Activated CD4-positive, alpha-beta memory T cell treated with anti-CD3 and anti-CD28 coated beads for 36 hours (primary cell): ENCODE measurements at regions not wholly inside any gene's neighbourhood (a gene's known extent, or its start where the extent isn't known, plus 50 kb on each side); places are given as distances from the start of the nearest gene placed in this dataset.

Experiments
- CTCF ChIA-PET: fragments of 350-600 bp; sonication (Branson Sonifier 250); formaldehyde crosslinking; loops from one replicate; lab custom pipeline; 2021; ENCODE audit warnings: antibody characterized with exemption, inconsistent platforms; lab: Charles Lee
- POLR2A ChIA-PET: fragments of 350-600 bp; sonication (Branson Sonifier 250); formaldehyde crosslinking; loops from one replicate; lab custom pipeline; 2021; ENCODE audit warnings: antibody characterized with exemption; lab: Charles Lee
- DNase-seq: peaks from one replicate; pipeline ENCODE4 v3.0.0-alpha.2; 2020
- H3K27ac Mint-ChIP-seq: one replicate; pipeline ENCODE4 v1.8.0; 2021; ENCODE audit warnings: mixed read lengths
- H3K27me3 Mint-ChIP-seq: one replicate; pipeline ENCODE4 v1.8.0; 2021; ENCODE audit warnings: mixed read lengths
- H3K36me3 Mint-ChIP-seq: one replicate; pipeline ENCODE4 v1.8.0; 2021; ENCODE audit warnings: mixed read lengths
- H3K4me1 Mint-ChIP-seq: one replicate; pipeline ENCODE4 v1.8.0; 2021; ENCODE audit warnings: low read depth, mixed read lengths
- H3K4me3 Mint-ChIP-seq: one replicate; pipeline ENCODE4 v1.8.0; 2021; ENCODE audit warnings: mild to moderate bottlenecking, mixed read lengths
- H3K9me3 Mint-ChIP-seq: one replicate; pipeline ENCODE4 v1.8.0; 2021; ENCODE audit warnings: mixed read lengths
- intact Hi-C: fragments of 100-400 bp; cut with micrococcal nuclease; formaldehyde crosslinking; loops from one replicate; pipeline ENCODE4 v1.15.1; 2023

DNA sequence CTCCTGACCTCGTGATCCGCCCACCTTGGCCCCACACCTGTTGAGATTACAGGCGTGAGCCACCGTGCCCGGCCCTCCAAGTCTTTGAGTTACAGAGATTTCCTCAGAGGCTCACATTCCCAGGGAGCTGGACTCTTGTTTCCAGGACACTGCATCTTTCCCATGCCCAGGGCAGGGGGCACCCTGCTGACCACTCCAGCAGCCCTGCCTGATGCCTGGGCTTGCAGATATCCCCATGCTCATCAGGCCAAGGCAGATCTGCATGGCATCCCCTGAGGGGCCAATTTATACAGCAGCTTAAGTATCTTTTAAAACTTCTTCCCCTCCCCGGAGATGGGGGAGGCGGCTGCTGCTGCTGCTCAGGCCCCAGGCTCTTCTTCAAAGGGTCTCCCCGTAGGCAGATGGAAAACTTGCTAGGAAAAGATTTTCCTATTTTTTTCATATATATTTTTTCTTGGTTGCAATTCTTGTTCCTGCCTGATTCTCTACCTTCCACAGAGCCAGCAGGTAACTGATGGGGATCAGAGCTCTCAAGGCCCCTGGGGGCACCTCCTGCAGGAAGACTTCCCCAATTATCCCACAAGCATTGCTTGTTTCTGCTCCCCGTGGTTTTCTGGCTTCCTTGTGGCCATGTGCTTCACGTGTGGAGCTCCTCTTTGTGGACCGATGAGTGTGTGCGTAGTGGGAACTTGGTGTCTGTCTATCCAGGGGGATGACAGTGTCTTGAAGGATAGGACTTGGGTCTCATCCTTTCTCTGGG is 102.2 kb upstream of the SDK2 start:
- Mint-ChIP-seq H3K4me3 (no peak overlapping the region), H3K36me3 (no peaks in the 10 kb centered on the region), H3K27ac (no peak overlapping the region), H3K4me1 (no peaks in the 10 kb centered on the region), H3K9me3 (no peaks in the 10 kb centered on the region), H3K27me3 (no peaks in the 10 kb centered on the region)
- intact Hi-C loops: no loop called here
- ChIA-PET CTCF (no interaction called here), POLR2A (interaction anchor here (0.6 kb wide), 1 partner anchor 365 kb away, joined by 3 read pairs; no protein-coding TSS in a partner anchor)
- no peak for DNase-seq

DNA sequence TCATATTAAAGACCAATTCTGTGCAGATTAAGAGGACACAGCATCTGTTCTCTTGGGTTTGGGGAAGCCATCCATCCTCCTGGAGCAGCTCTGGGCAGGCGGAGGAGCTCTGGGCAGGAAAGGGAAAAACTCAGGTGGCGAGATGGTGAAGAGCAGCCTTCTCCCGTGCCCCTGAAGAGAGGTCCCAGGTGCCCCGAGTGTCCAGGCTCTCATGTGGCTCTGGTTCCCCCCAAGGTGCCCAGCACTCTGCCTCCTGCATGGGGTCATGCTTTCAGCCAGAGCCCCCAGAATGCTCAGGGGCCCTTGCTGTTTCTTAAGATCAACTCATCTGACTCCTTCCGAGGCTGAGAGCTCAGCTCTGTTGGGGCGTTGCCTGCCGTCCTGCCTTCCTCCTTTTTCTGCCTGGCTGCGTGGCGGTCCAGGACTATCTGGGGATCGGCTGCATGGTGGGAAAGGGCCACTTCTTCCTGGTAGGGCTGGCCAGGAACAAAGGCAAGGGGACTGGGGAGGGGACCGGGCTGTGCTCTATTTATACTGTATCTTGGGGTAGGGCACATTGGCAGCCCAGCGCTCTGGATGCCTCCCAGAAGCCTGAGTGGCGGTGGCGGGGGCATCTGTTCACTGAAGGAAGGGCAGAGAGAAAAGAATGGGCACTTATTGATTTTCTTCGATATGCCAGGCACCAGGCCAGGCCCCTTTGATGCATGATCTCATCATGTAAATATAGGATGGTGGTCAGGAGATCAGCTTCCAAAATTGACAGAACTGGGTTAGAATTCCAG is 103.2 kb upstream of the SDK2 start:
- intact Hi-C loops: no loop called here
- POLR2A ChIA-PET: interaction anchor here (0.6 kb wide), 1 partner anchor 364 kb away, joined by 3 read pairs; no protein-coding TSS in a partner anchor
- H3K9me3 Mint-ChIP-seq: no peaks in the 10 kb centered on the region
- no peaks in the 10 kb centered on the region for H3K36me3 Mint-ChIP-seq
- H3K27ac Mint-ChIP-seq: no peak overlapping the region
- no peaks in the 10 kb centered on the region for H3K27me3 Mint-ChIP-seq
- no peaks in the 10 kb centered on the region for H3K4me1 Mint-ChIP-seq
- CTCF ChIA-PET: no interaction called here
- DNase-seq: no peak
- H3K4me3 Mint-ChIP-seq: no peak overlapping the region

DNA sequence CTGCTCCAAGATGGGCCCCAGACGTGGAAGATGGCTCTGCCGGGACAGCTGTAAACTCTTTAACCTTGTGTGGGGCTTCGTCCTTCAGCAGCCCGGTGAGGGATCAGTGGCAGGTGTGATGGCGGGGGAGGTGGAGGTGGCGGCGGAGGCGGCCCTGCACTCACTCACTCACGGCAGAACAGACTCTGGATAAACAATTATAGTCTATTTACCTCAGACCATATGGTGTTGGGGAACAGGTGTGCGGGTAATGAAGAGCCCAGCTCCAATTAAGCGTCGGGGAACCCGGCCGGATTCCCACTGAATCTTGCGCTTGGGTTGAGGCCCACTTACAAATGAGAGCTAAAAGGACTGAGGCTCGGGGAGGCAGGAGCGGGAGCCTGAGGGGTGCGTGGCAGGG is 104.3 kb upstream of the SDK2 start:
- ChIA-PET POLR2A (no interaction called here), CTCF (no interaction called here)
- Mint-ChIP-seq H3K27ac (no peak overlapping the region), H3K27me3 (no peaks in the 10 kb centered on the region), H3K4me3 (no peak overlapping the region), H3K4me1 (no peaks in the 10 kb centered on the region), H3K9me3 (no peaks in the 10 kb centered on the region), H3K36me3 (no peaks in the 10 kb centered on the region)
- DNase-seq: no peak
- intact Hi-C loops: no loop called here

DNA sequence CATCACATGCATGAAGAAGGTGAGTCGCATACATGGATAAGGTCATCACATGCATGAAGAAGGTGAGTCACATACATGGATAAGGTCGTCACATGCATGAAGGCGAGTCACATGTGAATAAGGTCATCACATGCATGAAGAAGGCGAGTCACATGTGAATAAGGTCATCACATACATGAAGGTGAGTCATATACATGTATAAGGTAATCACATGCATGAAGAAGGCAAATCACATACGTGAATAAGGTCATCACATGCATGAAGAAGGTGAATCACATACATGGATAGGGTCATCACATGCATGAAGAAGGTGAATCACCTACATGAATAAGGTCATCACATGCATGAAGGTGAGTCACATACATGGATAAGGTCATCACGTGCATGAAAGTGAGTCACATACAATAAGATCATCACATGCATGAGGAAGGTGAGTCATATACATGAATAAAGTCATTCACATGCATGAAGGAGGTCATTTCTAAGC is 105.1 kb upstream of the SDK2 start:
- no peak for DNase-seq
- Mint-ChIP-seq H3K4me1 (no peaks in the 10 kb centered on the region), H3K27ac (no peak overlapping the region), H3K4me3 (no peak overlapping the region), H3K36me3 (no peaks in the 10 kb centered on the region), H3K9me3 (no peaks in the 10 kb centered on the region), H3K27me3 (no peaks in the 10 kb centered on the region)
- POLR2A ChIA-PET: no interaction called here
- CTCF ChIA-PET: no interaction called here
- intact Hi-C loops: no loop called here

DNA sequence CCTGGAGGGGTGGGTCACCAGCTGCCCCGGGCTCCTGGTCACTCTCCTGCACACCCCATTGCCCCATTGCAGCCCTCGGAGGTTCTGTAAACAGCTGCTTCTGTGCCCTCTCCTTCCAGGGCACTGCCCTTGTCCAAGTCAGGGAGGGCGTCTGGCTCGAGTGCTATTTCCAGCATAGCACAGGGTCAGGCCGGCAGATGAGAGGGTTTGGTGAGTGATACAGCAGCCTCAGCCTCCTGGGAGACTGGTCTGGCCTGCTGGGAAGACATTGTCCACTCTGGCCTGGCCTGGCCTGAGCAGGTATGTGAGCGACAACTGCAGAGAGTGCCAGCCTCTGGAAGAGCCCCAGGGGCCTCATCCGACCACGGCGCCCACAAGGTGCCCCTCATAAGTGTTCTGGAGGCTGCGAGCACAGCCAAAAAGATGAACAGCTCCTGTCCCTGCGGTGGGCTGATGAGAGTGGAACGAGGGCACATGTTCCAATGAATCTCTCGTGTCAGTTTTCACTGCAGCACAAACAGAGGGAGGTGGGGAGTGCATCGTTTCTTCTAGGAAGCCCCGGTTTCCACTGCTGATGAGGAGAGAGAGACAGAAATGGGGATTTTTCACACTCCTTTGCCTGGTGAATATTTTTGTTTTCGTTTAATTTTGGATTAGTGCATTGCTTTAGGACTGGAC is 105.8 kb upstream of the SDK2 start:
- Mint-ChIP-seq H3K27ac (no peak overlapping the region), H3K27me3 (no peaks in the 10 kb centered on the region), H3K4me3 (no peak overlapping the region), H3K9me3 (no peaks in the 10 kb centered on the region), H3K4me1 (no peaks in the 10 kb centered on the region), H3K36me3 (no peaks in the 10 kb centered on the region)
- no peak for DNase-seq
- POLR2A ChIA-PET: no interaction called here
- intact Hi-C loops: no loop called here
- CTCF ChIA-PET: no interaction called here

DNA sequence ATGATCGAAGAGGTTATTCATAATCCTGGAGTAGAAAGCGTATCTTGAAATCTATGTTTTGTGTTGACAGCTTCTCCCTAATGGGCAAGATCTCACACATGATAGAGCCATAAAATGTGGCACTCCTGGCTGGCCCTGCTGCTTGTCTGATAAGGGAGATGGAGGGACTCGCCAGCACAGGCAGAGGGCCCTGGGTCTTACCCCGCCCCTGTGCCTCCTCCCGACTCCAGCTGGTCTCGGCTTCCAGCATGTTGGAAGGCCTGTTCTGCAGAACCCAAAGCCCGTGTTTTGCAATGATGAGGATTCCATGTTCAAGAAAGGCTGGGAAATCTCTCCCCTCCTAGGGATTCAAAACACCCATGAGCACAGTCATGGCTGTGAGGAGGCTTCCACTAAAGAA is 106.7 kb upstream of the SDK2 start:
- Mint-ChIP-seq H3K27ac (no peak overlapping the region), H3K4me3 (no peak overlapping the region), H3K9me3 (no peaks in the 10 kb centered on the region), H3K4me1 (no peaks in the 10 kb centered on the region), H3K27me3 (no peaks in the 10 kb centered on the region), H3K36me3 (no peaks in the 10 kb centered on the region)
- no peak for DNase-seq
- ChIA-PET CTCF (no interaction called here), POLR2A (no interaction called here)
- intact Hi-C loops: no loop called here

DNA sequence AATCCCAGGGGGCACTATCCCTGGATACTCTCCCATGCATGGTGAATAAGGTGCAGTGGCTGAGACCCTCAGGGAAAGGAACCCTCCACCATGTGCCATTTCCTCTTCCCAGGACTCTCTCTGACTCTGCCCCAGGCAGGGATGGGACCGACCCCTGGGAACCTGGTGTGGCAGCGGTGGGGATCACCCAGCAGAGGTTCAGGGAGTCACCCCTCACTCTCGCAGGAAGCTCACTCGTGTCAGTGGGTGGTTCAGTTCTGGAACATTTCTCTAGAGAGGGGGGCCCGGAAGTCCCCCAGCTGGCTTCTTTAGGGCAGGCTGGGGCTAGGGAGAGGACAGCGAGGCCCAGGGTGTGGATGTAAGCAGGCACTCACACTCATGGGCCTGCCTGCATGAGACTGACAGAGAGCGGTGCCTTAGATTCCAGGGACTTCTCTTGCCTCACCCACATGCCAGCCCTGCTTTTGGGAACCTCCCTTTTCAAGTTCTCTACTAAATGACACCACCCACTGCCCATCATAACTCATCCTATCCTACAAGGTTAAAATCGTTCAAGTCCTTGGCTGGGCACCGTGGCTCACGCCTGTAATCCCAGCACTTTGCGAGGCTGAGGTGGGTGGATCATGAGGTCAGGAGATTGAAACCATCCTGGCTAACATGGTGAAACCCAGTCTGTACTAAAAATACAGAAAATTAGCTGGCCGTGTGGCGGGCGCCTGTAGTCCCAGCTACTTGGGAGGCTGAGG is 109.7 kb upstream of the SDK2 start:
- no peak overlapping the region for H3K4me3 Mint-ChIP-seq
- no peak for DNase-seq
- H3K27ac Mint-ChIP-seq: no peak overlapping the region
- H3K27me3 Mint-ChIP-seq: no peaks in the 10 kb centered on the region
- no peaks in the 10 kb centered on the region for H3K36me3 Mint-ChIP-seq
- ChIA-PET CTCF (no interaction called here), POLR2A (no interaction called here)
- H3K9me3 Mint-ChIP-seq: no peaks in the 10 kb centered on the region
- H3K4me1 Mint-ChIP-seq: peaks cover 6% of the 10 kb centered on the region
- intact Hi-C loops: no loop called here

DNA sequence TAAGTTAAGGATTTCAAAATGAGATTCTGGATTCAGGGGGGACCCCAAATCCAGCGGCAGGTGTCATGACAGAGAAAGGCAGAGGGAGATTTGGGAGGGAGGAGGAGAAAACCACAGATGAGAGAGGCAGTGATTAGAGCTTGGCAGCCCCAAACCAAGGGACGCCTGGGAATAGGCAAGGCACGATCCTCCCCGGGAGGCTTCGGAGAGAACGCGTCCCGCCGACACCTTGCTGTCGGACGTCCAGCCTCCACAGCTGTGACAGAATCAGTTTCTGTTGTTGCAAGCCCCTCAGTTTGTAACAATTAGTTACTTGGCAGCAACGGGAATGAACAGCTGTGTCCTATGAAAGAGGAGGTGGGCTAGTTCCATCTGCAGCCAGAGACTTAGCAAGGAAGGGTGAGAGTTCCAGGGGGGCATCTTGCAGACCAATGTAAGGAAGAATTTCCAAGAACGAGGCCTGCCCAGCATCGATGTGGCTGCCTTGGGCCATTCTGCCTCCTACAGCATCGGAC is 110.7 kb upstream of the SDK2 start:
- CTCF ChIA-PET: no interaction called here
- no peak for DNase-seq
- Mint-ChIP-seq H3K4me1 (peaks cover 11% of the 10 kb centered on the region), H3K4me3 (no peak overlapping the region), H3K27me3 (no peaks in the 10 kb centered on the region), H3K27ac (no peak overlapping the region), H3K36me3 (no peaks in the 10 kb centered on the region), H3K9me3 (no peaks in the 10 kb centered on the region)
- intact Hi-C loops: no loop called here
- POLR2A ChIA-PET: no interaction called here

DNA sequence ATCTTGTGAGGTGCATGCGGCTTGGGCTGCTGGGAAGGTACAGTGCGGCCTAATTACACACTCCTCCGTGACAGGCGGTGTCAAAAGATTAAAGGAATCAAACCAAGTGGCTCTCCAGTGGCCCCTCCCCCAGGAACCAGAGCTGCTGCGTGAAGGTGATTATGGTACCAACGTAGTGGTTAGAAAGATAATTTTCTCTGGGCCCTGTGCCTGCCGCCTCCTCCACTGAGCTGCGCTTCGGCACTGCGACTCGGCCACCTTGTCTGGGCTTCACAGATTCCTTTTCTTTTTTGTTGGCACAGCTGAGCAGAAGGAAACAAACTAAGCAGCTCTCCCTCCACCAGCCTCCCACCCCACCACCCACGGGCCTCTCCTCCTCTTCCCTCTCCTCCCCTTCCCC is 113.2 kb upstream of the SDK2 start:
- Mint-ChIP-seq H3K4me1 (peaks cover 15% of the 10 kb centered on the region), H3K36me3 (no peaks in the 10 kb centered on the region), H3K9me3 (no peaks in the 10 kb centered on the region), H3K27ac (no peak overlapping the region), H3K4me3 (no peak overlapping the region), H3K27me3 (no peaks in the 10 kb centered on the region)
- POLR2A ChIA-PET: no interaction called here
- CTCF ChIA-PET: no interaction called here
- DNase-seq: no peak
- intact Hi-C loops: no loop called here

DNA sequence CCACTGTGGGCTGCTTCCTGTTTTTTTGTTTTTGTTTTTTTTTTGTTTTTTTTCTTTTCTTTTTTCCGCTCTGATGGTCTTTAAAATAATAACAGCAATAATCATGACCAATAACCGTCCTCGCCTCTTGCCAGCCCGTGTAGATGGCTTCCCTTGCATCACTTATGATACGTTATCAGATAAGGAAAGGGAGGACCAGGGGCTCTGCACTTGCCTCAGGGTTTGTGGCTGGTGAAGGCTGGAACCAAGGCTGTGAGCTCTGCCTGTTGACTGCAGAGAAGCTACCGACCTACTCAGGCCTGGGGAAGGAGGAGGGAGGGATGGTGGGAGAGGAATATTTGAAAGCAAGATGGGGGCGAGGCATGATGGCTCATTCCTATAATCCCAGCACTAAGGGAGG is 114.0 kb upstream of the SDK2 start:
- Mint-ChIP-seq H3K9me3 (no peaks in the 10 kb centered on the region), H3K27me3 (no peaks in the 10 kb centered on the region), H3K27ac (no peak overlapping the region), H3K4me1 (peaks cover 15% of the 10 kb centered on the region), H3K36me3 (no peaks in the 10 kb centered on the region), H3K4me3 (no peak overlapping the region)
- ChIA-PET CTCF (no interaction called here), POLR2A (no interaction called here)
- no peak for DNase-seq
- intact Hi-C loops: no loop called here

DNA sequence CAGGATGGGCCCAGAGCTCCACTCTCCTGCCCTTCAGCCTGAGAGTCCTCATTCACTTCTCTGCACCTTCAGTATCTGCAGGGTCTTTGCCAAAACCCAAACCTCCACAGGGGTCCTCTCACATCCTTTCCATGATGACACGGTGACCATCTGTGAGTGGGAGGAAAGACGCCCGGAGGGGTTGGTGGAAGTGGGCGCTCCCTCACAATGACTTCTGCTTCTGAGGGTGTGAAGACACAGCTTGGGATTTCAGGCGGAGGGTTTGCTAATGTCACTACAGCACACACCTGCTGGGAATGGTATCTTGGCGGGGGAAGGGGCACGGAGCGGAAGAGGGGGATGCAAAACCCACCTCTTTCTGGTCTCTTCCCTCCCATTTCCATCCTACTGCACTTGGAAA is 115.1 kb upstream of the SDK2 start:
- intact Hi-C loops: no loop called here
- peaks cover 15% of the 10 kb centered on the region for H3K4me1 Mint-ChIP-seq
- no peak overlapping the region for H3K27ac Mint-ChIP-seq
- H3K27me3 Mint-ChIP-seq: no peaks in the 10 kb centered on the region
- ChIA-PET CTCF (no interaction called here), POLR2A (no interaction called here)
- no peaks in the 10 kb centered on the region for H3K9me3 Mint-ChIP-seq
- no peak for DNase-seq
- no peaks in the 10 kb centered on the region for H3K36me3 Mint-ChIP-seq
- no peak overlapping the region for H3K4me3 Mint-ChIP-seq
